Parathyroid adenoma (tissue), 2 donors: ENCODE measurements at regions not wholly inside any gene's neighbourhood (a gene's known extent, or its start where the extent isn't known, plus 50 kb on each side); places are given as distances from the start of the nearest gene placed in this dataset.

Experiments
- H2AFZ ChIP-seq: fragments of 300-600 bp; sonication (generic); one replicate; pipeline ENCODE4 v1.7.0; 2017; ENCODE audit warnings: antibody characterized with exemption, mild to moderate bottlenecking
- H3K27ac ChIP-seq: fragments of 300-600 bp; sonication (generic); one replicate; pipeline ENCODE4 v1.7.0; 2017
- H3K27me3 ChIP-seq: fragments of 300-600 bp; sonication (generic); one replicate; pipeline ENCODE4 v1.7.0; 2017; ENCODE audit warnings: low read length; ENCODE audit not compliant: control insufficient read depth, insufficient read depth
- H3K36me3 ChIP-seq: fragments of 300-600 bp; sonication (generic); one replicate; pipeline ENCODE4 v1.7.0; 2017; ENCODE audit warnings: low read length; ENCODE audit not compliant: control insufficient read depth, insufficient read depth
- H3K4me1 ChIP-seq: fragments of 300-600 bp; sonication (generic); one replicate; pipeline ENCODE4 v1.7.0; 2017; ENCODE audit warnings: control low read depth
- H3K4me2 ChIP-seq: fragments of 300-600 bp; sonication (generic); one replicate; pipeline ENCODE4 v1.7.0; 2017; ENCODE audit warnings: low read length
- H3K4me3 ChIP-seq: fragments of 300-600 bp; sonication (generic); one replicate; pipeline ENCODE4 v1.7.0; 2017; ENCODE audit warnings: low read depth, low read length
- H3K79me2 ChIP-seq: fragments of 300-600 bp; sonication (generic); one replicate; pipeline ENCODE4 v1.7.0; 2017; ENCODE audit warnings: control low read depth
- H3K9ac ChIP-seq: fragments of 300-600 bp; sonication (generic); one replicate; pipeline ENCODE4 v1.7.0; 2017; ENCODE audit warnings: mild to moderate bottlenecking
- H3K9me3 ChIP-seq: fragments of 300-600 bp; sonication (generic); one replicate; pipeline ENCODE4 v1.7.0; 2017; ENCODE audit warnings: low read length; ENCODE audit not compliant: control insufficient read depth
- TF ChIP-seq, protein P1 (sequence below): fragments of 300-600 bp; sonication (generic); IDR thresholded peaks from one replicate; pipeline ENCODE4 v1.7.0; 2017; ENCODE audit warnings: antibody characterized with exemption, mild to moderate bottlenecking
- donor health status: primary hyperparathyroidism.

DNA sequence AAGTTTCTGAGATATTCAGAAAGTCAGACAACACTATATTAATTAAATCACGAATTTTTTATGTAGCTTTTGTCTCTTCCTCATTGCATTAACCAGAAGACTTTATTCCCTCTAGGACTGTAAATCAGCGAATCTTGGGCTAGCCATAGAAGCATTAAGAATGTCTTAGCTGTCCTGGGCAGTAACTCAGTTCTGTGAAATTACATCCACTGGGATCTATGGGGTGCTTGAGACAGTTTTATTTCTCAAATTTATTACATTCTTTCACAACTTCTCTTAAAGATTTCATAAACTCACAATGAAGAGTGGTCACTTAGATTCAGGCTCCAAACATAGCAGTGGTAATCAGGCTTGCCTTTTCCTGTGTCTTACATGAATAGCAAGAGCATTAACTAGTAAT is 1153.4 kb downstream of the CDH8 start:
- Histone ChIP-seq H3K4me3 (no peak overlapping the region), H3K27ac (no peak overlapping the region), H3K4me1 (no peaks in the 10 kb centered on the region), H3K9ac (no peak overlapping the region), H2AFZ (no peak overlapping the region), H3K4me2 (no peak overlapping the region), H3K79me2 (no peaks in the 10 kb centered on the region), H3K27me3 (no peaks in the 10 kb centered on the region), H3K9me3 (peaks cover 4% of the 10 kb centered on the region), H3K36me3 (no peaks in the 10 kb centered on the region)
- TF ChIP-seq, protein P1, sequence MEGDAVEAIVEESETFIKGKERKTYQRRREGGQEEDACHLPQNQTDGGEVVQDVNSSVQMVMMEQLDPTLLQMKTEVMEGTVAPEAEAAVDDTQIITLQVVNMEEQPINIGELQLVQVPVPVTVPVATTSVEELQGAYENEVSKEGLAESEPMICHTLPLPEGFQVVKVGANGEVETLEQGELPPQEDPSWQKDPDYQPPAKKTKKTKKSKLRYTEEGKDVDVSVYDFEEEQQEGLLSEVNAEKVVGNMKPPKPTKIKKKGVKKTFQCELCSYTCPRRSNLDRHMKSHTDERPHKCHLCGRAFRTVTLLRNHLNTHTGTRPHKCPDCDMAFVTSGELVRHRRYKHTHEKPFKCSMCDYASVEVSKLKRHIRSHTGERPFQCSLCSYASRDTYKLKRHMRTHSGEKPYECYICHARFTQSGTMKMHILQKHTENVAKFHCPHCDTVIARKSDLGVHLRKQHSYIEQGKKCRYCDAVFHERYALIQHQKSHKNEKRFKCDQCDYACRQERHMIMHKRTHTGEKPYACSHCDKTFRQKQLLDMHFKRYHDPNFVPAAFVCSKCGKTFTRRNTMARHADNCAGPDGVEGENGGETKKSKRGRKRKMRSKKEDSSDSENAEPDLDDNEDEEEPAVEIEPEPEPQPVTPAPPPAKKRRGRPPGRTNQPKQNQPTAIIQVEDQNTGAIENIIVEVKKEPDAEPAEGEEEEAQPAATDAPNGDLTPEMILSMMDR: no peak

DNA sequence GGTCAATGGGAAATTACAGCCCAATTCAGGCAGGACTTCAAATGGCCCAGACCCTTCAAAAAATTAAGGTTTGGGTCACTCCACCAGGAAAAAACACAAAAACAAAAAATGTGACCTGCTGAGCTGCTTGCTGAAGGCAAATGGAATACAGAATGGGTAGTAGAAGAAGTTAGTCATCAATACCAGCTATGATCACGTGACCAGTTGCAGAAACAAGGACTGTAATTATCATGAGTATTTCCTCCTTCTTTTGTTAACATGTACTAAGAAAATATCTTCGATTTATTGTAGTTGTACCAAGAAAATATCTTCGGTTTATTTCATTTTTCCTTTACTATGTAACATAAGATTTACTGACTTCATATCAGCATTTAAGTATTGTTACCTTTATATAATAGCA is 1183.6 kb downstream of the CDH8 start:
- TF ChIP-seq, protein P1: no peak
- no peak overlapping the region for H3K27ac ChIP-seq
- H3K27me3 ChIP-seq: no peaks in the 10 kb centered on the region
- no peak overlapping the region for H3K4me3 ChIP-seq
- no peak overlapping the region for H3K9ac ChIP-seq
- H3K9me3 ChIP-seq: no peaks in the 10 kb centered on the region
- H3K79me2 ChIP-seq: no peaks in the 10 kb centered on the region
- no peak overlapping the region for H2AFZ ChIP-seq
- H3K4me2 ChIP-seq: no peak overlapping the region
- H3K4me1 ChIP-seq: no peaks in the 10 kb centered on the region
- H3K36me3 ChIP-seq: no peaks in the 10 kb centered on the region

DNA sequence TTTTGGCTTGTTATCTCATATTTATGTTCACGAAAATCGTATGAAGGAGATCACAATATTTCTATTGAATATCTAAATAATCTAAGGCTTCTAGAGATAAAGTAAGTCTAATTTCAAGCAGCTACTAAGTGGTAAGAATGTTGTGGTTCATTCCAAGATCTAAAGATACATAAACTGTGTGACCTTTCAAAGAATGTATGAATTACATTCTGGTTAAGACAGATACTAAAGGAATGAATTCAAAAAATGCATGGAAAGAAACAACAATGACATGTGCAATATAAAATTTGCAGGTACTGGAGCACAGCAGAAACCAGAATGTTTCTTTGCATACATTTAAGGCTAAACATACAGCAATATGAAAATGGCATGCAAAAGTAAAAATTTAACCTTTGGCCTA is 1214.6 kb downstream of the CDH8 start:
- H3K27me3 ChIP-seq: no peaks in the 10 kb centered on the region

DNA sequence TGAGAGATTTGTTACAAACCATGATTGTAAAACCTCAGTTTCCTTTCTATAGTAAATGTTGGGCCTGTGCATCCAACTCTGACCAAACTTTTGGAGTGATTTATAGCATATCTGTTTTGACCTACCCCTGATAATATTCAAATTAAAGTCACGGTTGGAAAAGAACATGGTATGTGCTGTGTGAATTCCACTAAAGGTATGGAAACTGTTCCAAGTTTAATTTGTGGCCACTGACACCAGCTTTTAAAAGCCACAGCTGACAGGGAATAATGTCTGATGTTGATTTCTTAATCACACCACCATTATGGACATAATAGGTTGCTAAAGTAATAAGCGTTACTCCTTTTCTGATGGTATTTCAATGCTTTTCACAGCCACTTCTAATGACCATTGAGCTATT is 1215.9 kb downstream of the CDH8 start:
- Histone ChIP-seq H3K4me2 (no peak overlapping the region), H3K27ac (no peak overlapping the region), H3K4me1 (no peaks in the 10 kb centered on the region), H3K36me3 (no peaks in the 10 kb centered on the region), H3K27me3 (no peaks in the 10 kb centered on the region), H3K9ac (no peak overlapping the region), H3K4me3 (no peak overlapping the region), H2AFZ (no peak overlapping the region), H3K79me2 (no peaks in the 10 kb centered on the region), H3K9me3 (no peaks in the 10 kb centered on the region)
- TF ChIP-seq, protein P1: no peak

More for the DNA sequence above, 1214.6 kb downstream of the CDH8 start:
- Histone ChIP-seq H3K4me1 (no peaks in the 10 kb centered on the region), H3K27ac (no peak overlapping the region), H3K9ac (no peak overlapping the region), H2AFZ (no peak overlapping the region), H3K79me2 (no peaks in the 10 kb centered on the region), H3K4me3 (no peak overlapping the region), H3K4me2 (no peak overlapping the region), H3K9me3 (no peaks in the 10 kb centered on the region), H3K36me3 (no peaks in the 10 kb centered on the region)
- TF ChIP-seq, protein P1: no peak

DNA sequence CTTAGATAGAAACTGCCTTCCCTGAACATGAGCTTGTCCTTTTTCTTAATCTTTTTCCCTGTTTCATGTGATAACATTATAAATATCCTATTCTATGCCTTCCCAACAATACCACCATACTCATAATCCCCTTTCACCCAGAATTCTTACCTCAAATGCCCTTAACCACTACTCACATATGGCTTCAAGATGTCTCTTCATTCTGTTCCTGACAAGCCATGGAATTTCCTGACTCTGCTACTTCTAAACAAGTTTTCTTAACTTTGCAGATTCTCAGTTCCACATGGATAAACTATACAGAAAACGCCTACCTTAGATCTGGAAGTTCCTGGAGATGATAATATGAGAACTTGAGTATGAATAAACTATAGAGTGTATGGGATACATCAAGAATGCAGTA is 1217.8 kb downstream of the CDH8 start:
- Histone ChIP-seq H3K9me3 (no peaks in the 10 kb centered on the region), H2AFZ (no peak overlapping the region), H3K27me3 (no peaks in the 10 kb centered on the region), H3K4me1 (no peaks in the 10 kb centered on the region), H3K79me2 (no peaks in the 10 kb centered on the region), H3K4me2 (no peak overlapping the region), H3K27ac (no peak overlapping the region), H3K4me3 (no peak overlapping the region), H3K9ac (no peak overlapping the region), H3K36me3 (no peaks in the 10 kb centered on the region)
- TF ChIP-seq, protein P1: no peak
